Adipocyte (in vitro differentiated cells): ENCODE measurements at regions not wholly inside any gene's neighbourhood (a gene's known extent, or its start where the extent isn't known, plus 50 kb on each side); places are given as distances from the start of the nearest gene placed in this dataset.
"Not testable (repeated sequence)": the region's sequence is repeated elsewhere in the genome, so short reads cannot be mapped to it uniquely, and the experiment has no call there.

Experiments
- DNase-seq: peaks from one replicate; pipeline ENCODE4 v3.0.0-alpha.2; 2015; ENCODE audit warnings: low read depth
- H3K27me3 ChIP-seq: replicated peaks from 2 replicates; pipeline ENCODE4 v1.7.0; 2013; ENCODE audit warnings: mild to moderate bottlenecking, low read length, moderate library complexity; ENCODE audit not compliant: control insufficient read depth, insufficient read depth
- H3K36me3 ChIP-seq: 2 replicates; pipeline ENCODE4 v1.7.0; 2013; ENCODE audit warnings: low read length, mild to moderate bottlenecking, moderate library complexity; ENCODE audit not compliant: control insufficient read depth, insufficient read depth, severe bottlenecking
- H3K4me1 ChIP-seq: 2 replicates; pipeline ENCODE4 v1.7.0; 2013; ENCODE audit warnings: mild to moderate bottlenecking, low read length, moderate library complexity; ENCODE audit not compliant: control insufficient read depth, insufficient read depth
- H3K4me3 ChIP-seq: 2 replicates; pipeline ENCODE4 v1.7.0; 2013; ENCODE audit warnings: mild to moderate bottlenecking, low read length, moderate library complexity
- H3K9ac ChIP-seq: 2 replicates; pipeline ENCODE4 v1.7.0; 2013; ENCODE audit warnings: mild to moderate bottlenecking, low read length, moderate library complexity
- H3K9me3 ChIP-seq: 2 replicates; pipeline ENCODE4 v1.7.0; 2013; ENCODE audit warnings: mild to moderate bottlenecking, low read length, moderate library complexity; ENCODE audit not compliant: control insufficient read depth

DNA sequence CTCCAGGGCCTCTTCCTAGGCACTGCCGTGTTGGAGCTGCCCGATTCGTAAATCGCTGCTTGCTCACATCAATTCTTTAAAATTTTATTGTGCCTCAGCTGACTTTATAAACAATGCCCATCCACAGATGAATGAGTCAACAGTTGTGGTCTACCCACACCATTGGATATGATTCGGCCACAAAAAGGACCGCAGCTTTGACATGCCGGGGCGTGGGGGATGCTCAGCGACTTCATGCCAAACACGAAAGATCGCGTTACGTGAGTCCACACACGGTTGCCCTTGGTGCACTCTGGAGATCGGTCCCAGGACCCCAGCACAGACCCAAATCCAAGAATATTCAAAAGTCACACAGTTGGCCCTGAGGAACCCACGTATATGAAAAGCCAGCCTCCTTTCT is 195.7 kb downstream of the CTTN start:
- Histone ChIP-seq H3K9me3 (no peaks in the 10 kb centered on the region), H3K4me3 (no peak overlapping the region), H3K9ac (no peak overlapping the region), H3K27me3 (no peaks in the 10 kb centered on the region), H3K36me3 (no peaks in the 10 kb centered on the region), H3K4me1 (peaks cover 12% of the 10 kb centered on the region)
- no peak for DNase-seq

DNA sequence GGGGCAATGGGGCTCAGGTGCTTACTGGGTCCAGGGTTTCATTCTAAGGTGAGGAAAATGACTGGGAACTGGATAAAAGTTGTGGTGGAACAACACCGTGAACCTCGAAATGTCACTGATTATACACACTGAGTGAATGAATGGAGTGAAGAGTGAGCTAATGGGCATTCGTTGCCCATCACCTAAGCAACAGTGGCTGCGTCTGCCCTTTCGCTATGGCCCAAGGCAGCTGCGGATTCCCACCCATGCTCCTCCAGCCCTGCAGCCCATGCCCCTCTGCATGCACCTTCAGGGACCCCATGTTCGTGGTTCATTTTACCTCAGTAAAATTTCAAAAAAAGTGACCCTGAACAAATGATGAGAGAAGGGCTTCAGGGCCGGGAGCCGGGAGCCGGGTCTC is 196.3 kb downstream of the CTTN start:
- peaks cover 12% of the 10 kb centered on the region for H3K4me1 ChIP-seq
- H3K36me3 ChIP-seq, result no peaks in the 10 kb centered on the region
- no peak overlapping the region for H3K4me3 ChIP-seq
- no peaks in the 10 kb centered on the region for H3K27me3 ChIP-seq
- no peaks in the 10 kb centered on the region for H3K9me3 ChIP-seq
- DNase-seq, result no peak
- H3K9ac ChIP-seq, result no peak overlapping the region

DNA sequence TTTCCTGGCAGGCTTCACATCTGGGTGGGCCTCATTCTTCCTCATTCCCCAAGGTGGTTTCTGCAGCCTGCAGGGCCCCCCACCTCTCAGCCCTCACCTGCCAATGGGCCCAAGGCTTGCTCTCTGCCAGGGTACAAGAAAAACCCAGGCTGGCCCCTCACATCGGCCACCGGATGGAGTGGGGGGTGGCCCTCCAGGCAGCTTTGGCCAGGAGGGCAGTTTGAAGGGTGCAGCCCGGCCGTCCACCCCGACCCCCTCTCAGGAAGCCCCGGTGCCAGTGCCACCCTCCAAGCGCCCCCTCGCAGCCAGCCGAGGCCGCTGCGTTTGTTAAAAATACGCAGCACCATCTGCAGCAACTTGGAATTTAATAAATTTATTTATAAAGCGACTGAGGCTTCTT is 196.7 kb downstream of the CTTN start:
- Histone ChIP-seq H3K4me3 (no peak overlapping the region), H3K9ac (no peak overlapping the region), H3K4me1 (peaks cover 12% of the 10 kb centered on the region), H3K9me3 (no peaks in the 10 kb centered on the region), H3K27me3 (no peaks in the 10 kb centered on the region), H3K36me3 (no peaks in the 10 kb centered on the region)
- no peak for DNase-seq

DNA sequence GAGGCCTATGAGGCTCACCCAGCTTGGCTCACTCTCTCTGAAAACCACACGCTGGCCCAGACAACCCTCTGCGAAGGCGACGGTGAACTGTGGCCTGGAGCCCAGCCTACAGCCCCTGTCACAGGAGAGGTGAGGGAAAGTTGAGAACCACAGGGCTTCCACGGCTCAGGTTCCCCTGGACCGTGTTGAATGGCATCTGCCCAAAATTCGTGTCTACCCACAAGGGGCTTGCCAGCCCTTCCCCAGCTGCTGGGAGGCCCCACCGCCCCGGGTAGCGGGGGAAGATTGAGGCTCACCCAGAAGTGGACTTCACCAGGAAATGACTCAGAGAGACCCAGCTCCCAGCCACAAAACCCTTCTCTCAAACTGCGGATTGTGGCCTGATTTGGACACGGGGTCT is 197.1 kb downstream of the CTTN start:
- no peak overlapping the region for H3K4me3 ChIP-seq
- H3K9me3 ChIP-seq, result no peaks in the 10 kb centered on the region
- H3K27me3 ChIP-seq, result no peaks in the 10 kb centered on the region
- H3K9ac ChIP-seq, result no peak overlapping the region
- no peak for DNase-seq
- H3K4me1 ChIP-seq, result peaks cover 12% of the 10 kb centered on the region
- no peaks in the 10 kb centered on the region for H3K36me3 ChIP-seq

DNA sequence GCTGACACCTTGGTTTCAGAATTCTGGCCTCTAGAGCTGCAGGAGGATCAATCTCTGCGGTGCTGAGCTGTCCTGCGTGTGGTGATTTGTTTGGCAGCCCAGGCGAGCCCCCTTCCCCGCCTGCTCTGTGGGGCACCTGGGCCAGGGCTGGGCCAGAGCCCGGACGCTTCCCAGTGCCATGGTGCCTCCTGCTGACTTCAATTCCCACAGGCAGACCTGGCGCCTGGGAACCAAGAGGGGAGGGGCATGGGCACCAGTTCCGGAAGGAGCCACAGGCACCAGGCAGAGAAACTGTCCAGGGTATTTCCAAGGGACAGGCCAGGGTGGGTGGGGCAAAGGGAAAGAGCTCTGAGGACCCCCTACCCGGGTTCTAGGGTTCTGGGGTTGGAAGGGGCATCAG is 197.8 kb downstream of the CTTN start:
- H3K4me1 ChIP-seq, result peaks cover 12% of the 10 kb centered on the region
- H3K36me3 ChIP-seq, result no peaks in the 10 kb centered on the region
- DNase-seq, result no peak
- no peak overlapping the region for H3K4me3 ChIP-seq
- H3K9ac ChIP-seq, result no peak overlapping the region
- H3K9me3 ChIP-seq, result no peaks in the 10 kb centered on the region
- no peaks in the 10 kb centered on the region for H3K27me3 ChIP-seq

DNA sequence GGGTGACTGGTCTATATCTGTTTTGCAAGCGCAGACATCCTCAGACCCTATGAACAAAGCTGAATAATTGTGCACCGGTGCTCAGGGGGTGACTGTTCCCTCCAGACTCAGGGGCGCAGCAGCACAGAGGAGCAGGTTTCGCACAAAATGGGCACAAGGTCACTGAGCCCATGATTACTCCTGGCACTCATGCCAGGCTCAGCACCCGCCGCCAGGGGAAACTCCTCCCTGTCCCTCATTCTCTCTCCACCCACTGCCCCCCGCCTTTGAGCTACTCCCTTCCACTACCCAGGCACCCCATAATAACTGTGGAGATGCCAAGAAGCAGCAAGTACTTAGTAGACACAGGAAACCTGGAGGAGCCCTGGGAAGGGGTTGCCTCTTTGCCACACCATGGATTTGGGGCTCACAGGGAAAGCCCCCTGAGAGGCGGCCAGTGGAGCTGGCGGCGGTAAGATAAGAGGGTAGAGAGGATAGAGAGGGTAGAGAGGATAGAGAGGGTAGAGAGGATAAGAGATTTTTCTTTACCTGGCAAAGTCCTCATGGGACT is 198.8 kb downstream of the CTTN start:
- H3K9me3 ChIP-seq, result no peaks in the 10 kb centered on the region
- H3K9ac ChIP-seq, result no peak overlapping the region
- peaks cover 12% of the 10 kb centered on the region for H3K4me1 ChIP-seq
- no peaks in the 10 kb centered on the region for H3K36me3 ChIP-seq
- H3K27me3 ChIP-seq, result no peaks in the 10 kb centered on the region
- DNase-seq, result no peak
- no peak overlapping the region for H3K4me3 ChIP-seq

DNA sequence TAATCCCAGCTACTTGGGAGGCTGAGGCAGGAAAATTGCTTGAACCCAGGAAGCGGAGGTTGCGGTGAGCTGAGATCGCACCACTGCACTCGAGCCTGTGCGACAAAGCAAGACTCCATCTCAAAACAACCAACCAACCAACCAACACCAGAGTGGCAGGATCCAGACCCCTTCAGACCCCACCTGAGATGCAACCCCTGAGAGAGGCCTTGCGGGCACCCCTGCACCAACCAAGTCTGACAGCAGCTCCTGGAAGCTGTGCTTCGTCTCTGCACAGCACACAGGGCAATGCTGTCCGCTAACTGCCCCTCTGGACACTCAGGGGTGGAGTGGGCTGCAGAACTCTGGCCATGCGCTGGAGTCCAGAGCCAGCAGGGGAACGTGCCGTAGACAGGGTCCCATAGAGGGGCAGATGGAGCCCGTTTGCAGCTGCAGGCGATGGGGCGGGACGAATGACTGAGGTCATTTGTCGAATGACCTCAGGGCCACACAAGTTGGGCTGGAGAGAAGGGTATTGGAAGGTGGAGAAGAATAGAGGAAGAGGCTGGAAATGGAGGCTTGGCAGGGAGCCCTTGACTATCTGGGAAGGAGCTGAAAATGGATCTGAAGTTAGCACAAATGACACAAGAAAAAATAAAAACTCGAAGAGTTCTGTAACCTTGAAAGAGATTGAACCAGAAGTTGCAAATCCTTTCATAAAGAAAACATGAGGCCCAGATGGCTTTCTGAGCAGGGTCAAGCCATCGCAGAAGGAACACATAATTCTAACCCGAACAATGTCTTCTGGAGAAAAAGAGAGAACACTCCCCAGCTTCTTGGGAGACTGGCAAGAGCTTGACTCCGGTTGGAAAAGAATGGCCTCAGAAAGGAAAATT is 199.7 kb downstream of the CTTN start:
- no peak overlapping the region for H3K4me3 ChIP-seq

DNA sequence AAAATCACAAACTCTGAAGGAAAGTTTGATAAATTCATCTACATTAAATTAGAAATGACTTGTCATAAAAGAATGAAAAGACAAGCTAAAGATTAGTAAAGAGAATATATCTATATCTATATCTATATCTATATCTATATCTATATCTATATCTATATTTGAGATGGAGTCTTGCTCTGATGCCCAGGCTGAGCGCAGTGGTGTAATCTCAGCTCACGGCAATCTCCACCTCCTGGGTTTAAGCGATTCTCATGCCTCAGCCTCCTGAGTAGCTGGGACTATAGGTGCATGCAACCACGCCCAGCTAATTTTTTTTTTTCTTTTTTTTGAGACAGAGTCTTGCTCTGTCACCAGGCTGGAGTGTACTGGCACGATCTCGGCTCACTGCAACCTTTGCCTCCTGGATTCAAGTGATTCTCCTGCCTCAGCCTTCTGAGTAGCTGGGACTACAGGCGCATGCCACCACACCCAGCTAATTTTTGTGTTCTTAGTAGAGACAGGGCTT is 202.6 kb downstream of the CTTN start:
- H3K27me3 ChIP-seq, result not testable (repeated sequence)

More for the DNA sequence above, 199.7 kb downstream of the CTTN start:
- Histone ChIP-seq H3K9ac (no peak overlapping the region), H3K9me3 (no peaks in the 10 kb centered on the region), H3K4me1 (peaks cover 12% of the 10 kb centered on the region), H3K36me3 (no peaks in the 10 kb centered on the region), H3K27me3 (no peaks in the 10 kb centered on the region)
- DNase-seq, result no peak

DNA sequence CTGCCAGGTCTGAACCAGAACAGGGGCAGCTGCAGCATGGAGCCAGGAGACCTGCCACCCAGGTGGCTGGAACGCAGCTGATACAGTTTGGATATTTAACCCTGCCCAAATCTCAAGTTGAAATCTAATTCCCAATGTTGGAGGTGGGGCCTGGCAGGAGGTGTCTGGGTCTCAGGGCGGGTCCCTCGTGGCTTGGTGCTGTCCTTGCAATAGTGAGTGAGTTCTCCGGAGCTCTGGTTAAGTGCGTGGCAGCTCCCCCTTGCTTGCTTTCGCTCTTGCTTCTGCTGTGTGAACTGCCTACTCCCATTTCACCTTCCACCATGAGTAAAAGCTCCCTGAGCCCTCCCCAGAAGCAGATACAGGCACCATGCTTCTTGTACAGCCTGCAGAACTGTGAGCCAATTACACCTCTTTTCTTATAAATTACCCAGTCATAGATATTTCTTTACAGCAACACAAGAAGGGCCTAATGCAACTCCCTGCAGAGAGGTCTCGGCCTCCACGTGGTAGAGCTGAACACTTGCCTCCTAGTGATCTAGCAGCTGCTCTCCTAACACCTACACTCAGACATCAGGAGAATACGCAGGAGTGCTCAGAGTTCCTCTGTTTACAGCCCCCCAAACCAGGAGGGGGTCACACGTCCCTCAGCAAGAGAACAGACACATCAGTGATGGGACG is 203.7 kb downstream of the CTTN start:
- no peak for DNase-seq
- H3K27me3 ChIP-seq, result no peaks in the 10 kb centered on the region
- H3K9ac ChIP-seq, result no peak overlapping the region
- H3K9me3 ChIP-seq, result no peaks in the 10 kb centered on the region
- no peak overlapping the region for H3K4me3 ChIP-seq
- H3K4me1 ChIP-seq, result peaks cover 12% of the 10 kb centered on the region
- no peaks in the 10 kb centered on the region for H3K36me3 ChIP-seq

More for the DNA sequence above, 202.6 kb downstream of the CTTN start:
- peaks cover 12% of the 10 kb centered on the region for H3K4me1 ChIP-seq
- H3K9me3 ChIP-seq, H3K9ac ChIP-seq, DNase-seq, H3K36me3 ChIP-seq, H3K4me3 ChIP-seq: not testable (repeated sequence)

DNA sequence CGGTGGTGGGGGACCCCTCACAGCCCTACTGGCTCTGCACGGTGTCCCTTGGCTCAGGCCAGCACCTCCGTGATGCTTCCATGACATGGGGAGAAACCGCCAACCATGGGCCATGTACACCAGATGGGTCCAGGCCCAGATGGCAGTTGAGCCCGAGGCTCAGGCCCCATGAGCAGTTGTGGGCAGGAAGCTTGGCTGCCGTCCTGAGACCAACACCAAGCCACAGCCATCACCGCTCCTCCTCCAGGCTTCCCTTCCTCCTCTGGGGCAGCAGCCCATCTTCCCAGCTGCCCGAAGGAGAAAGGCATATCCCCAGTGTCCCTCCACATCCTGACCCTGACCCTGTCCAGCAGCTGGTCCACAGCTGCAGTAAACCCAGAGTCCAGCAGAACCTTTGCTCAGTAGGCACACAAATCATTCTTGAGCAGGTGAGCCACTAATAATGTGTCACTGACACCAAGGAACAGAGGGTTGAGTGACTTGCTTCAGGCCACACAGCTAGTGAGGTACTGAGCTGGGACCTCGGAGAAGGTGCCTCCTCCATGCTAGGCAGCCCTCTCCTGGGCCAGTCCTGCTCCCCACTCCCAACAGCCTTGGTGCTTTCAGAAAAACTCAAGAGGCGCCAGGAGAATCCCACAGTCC is 204.9 kb downstream of the CTTN start:
- H3K9me3 ChIP-seq, result no peaks in the 10 kb centered on the region
- peaks cover 9% of the 10 kb centered on the region for H3K4me1 ChIP-seq
- H3K4me3 ChIP-seq, result no peak overlapping the region
- H3K9ac ChIP-seq, result no peak overlapping the region
- DNase-seq, result no peak
- H3K36me3 ChIP-seq, result no peaks in the 10 kb centered on the region
- H3K27me3 ChIP-seq, result no peaks in the 10 kb centered on the region

DNA sequence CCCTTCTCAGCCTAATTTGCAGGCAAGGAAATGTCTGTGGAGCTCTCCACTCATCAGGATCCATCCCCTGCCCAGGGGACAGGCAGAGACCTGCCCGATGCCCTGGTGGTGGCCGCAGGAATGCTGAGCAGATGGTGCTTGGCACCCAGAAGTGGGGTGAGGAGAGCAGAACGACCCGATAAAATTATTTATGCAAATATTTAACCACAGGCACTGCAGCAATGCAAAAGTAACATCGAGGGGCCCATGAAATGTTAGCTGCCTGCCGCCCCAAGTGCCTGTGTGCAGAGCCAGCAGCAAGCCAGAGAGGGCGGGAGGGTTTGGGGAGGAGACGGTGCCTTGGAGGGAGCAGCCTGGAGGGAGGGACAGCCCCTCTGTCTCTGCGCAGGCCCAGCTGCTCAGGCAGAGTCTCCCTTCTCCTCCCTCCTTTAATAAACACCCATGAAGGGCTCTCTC is 205.5 kb downstream of the CTTN start:
- DNase-seq, result no peak
- no peaks in the 10 kb centered on the region for H3K36me3 ChIP-seq

More for the DNA sequence above, 205.5 kb downstream of the CTTN start:
- Histone ChIP-seq H3K4me3 (no peak overlapping the region), H3K4me1 (peaks cover 9% of the 10 kb centered on the region), H3K9me3 (no peaks in the 10 kb centered on the region), H3K9ac (no peak overlapping the region), H3K27me3 (no peaks in the 10 kb centered on the region)
